Inferior parietal cortex (tissue), 1 donor: ENCODE measurements at regions not wholly inside any gene's neighbourhood (a gene's known extent, or its start where the extent isn't known, plus 50 kb on each side); places are given as distances from the start of the nearest gene placed in this dataset.
A peak's percentile ranks its signal among the peaks of the same experiment; 100 is the strongest.
"Not testable (repeated sequence)": the region's sequence is repeated elsewhere in the genome, so short reads cannot be mapped to it uniquely, and the experiment has no call there.

Experiments used
- DNase-seq: peaks from one replicate; pipeline ENCODE4 v3.0.0-alpha.2; 2016; ENCODE audit errors: extremely low spot score

GRCh38 chr3:34646911-34647460 is 848.6 kb downstream of the PDCD6IP start:
- no peak for DNase-seq

DNA sequence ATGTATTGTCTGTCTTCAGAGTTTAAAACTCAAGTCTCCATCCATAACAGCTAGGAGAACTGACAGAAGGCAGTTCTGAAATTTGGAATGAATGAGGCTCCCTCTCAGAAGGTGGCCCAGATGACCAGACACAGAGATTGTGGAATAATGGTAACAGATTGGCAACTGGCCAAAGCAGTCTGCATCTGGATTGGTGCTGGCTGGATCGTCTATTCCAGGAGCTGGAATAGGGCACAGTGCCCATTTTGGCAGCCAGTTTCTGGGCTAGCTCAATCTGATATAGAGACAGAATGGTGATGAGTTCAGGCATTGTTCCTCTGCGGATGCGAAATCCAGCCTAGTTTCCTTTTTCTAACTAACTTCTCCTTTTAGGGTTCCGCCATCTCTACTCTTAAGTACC is 851.7 kb downstream of the PDCD6IP start:
- DNase-seq: no peak

DNA sequence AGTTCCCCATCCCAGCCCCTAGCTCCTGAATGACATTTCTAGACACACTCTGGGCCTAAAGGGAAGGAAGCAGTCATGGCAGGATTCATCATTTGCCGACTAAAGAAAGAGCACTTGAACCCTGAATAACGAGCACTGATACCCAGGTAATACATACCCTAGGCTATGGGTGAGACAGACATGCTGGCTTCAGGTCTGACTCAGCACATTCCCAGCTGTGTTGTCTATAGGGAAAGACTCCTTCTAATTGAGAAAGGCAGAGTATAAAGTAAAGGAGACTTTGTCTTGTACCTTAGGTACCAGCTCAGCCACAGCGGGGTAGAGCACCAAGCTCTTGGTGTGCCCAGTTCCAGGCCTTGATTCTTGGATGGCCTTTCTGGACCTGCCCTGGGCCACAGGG is 870.5 kb downstream of the PDCD6IP start:
- no peak for DNase-seq

- no peak for DNase-seq
Measured at GRCh38 chr3:34669490-34669889, 871.1 kb downstream of the PDCD6IP start.

- no peak for DNase-seq
Measured at GRCh38 chr3:34675383-34676120, 877.1 kb downstream of the PDCD6IP start.

- no peak for DNase-seq
Measured at GRCh38 chr3:34676436-34676835, 878.0 kb downstream of the PDCD6IP start.

- no peak for DNase-seq
Measured at GRCh38 chr3:34678575-34678974, 880.1 kb downstream of the PDCD6IP start.

DNA sequence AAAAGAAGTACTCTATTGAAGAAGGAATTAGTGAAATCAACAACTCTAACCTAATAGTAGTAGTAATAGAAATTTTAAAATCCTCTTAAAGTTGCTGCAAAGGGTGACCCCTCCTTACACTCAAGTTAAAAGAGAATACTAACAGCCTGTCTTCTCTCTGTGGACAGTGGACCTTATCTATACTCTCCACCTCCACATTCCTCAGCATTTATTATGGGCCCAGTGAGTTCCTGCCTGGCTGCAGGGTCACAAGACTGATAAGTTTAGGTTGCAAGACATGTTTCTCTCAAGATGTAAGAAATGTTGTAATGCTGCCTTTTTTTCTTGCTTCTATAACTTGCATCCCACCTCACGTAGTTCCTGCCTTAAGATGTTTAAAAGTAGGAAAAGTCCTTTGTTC is 880.6 kb downstream of the PDCD6IP start:
- DNase-seq: not testable (repeated sequence)

DNA sequence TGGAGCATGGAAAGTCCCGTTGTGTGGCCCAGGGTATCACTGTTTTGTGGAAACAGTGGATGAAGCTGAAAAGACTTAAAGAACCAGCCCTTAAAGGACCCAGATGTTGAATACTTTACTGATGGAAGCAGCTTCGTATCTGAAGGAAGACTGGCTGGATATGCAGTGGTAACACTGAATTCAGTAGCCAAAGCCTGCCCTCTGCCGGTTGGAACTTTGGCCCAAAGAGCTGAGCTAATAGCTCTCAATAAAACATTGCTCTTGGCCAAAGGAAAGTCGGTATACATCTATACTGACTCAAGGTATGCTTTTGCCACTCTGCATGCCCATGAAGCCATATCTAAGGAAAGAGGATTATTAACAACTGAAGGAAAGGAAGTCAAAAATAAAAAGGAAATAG is 885.4 kb downstream of the PDCD6IP start:
- DNase-seq: peak; percentile 62

GRCh38 chr3:34686541-34686940 is 888.1 kb downstream of the PDCD6IP start:
- DNase-seq: no peak

DNA sequence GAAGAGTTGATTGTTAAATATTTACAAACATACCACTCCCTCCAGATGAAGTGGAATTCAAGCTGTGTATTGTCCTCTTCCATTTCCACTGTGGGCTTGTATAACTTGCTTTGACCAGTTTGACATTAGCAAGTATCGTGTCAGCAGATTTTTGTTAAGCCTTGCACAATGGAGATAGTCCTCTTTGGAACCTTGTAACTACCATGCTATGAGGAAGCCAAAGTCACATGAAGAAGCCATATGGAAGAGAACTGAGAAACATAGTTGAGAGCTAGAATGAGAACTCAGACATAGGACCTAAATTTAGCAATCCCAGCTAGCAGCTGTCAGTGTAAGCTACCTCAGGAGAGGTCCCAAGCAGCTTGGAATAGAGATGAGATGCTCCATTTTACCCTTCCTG is 889.2 kb downstream of the PDCD6IP start:
- DNase-seq: peak; percentile 20

DNA sequence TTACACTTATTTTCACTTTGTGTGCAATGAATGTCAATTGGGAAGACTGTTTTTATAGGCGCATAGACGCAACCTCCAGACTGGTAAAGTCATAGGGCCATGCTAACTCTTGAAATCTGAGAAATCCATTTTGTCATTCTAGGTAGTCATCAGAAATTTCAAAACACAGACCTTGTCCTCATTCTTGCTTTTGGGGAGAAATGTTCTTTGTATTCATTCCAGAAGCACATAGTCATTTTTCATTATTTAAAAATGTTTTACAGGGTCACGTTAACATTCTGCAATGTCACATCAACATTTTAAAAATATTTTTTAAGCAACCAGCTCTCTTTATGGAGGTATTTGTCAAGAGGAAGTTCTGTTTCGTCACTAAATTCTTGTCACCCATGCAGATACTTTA is 898.4 kb downstream of the PDCD6IP start:
- DNase-seq: no peak

- DNase-seq: no peak
Measured at GRCh38 chr3:34703053-34703452, 904.6 kb downstream of the PDCD6IP start.

- DNase-seq: no peak
Measured at GRCh38 chr3:34724916-34725499, 914.3 kb upstream of the ARPP21 start.

DNA sequence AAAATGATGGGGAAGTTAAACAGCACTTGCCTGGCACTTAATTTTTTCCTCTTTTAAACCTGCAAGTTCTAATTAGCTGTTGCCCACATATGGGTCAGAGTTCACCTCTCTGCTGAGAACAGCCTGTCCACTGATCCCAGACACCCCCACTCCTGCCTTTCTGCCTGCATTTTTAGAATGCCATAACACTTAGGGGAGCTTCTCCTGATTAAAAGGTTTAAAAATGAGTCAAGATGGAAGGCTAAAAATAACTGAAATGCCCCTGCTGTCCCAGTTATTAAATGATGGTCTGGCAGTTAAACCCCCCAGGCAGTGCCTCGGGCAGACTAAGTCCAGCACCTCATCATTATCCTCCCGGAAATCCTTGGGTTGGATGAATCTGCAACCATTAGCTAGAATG is 913.6 kb upstream of the ARPP21 start:
- DNase-seq: no peak

GRCh38 chr3:34727700-34728099 is 911.6 kb upstream of the ARPP21 start:
- DNase-seq: no peak

GRCh38 chr3:34742151-34742550 is 897.2 kb upstream of the ARPP21 start:
- no peak for DNase-seq

GRCh38 chr3:34758630-34759261 is 880.6 kb upstream of the ARPP21 start:
- DNase-seq: no peak

- no peak for DNase-seq
Measured at GRCh38 chr3:34777386-34777785, 861.9 kb upstream of the ARPP21 start.

- DNase-seq: no peak
Measured at GRCh38 chr3:34779092-34779491, 860.2 kb upstream of the ARPP21 start.

DNA sequence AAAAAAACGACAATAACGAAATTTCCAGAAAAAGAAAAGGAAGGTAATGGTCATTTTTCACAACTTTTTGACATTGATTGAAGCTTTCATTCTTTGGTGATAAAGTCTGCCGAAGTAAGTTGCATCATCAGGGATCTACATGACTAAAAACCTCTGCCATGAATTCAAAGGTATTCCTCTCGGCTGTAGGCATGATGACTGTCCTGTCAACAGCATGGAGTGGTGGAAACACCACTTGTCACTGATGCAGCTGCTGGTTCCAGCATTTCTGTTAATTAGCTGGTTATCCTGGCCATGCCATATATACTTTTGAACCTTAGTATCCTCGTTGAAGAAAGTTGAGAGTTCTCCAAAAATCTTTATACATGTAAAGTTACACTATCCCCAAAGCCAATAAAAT is 859.0 kb upstream of the ARPP21 start:
- no peak for DNase-seq

GRCh38 chr3:34780973-34781372 is 858.4 kb upstream of the ARPP21 start:
- DNase-seq: no peak

DNA sequence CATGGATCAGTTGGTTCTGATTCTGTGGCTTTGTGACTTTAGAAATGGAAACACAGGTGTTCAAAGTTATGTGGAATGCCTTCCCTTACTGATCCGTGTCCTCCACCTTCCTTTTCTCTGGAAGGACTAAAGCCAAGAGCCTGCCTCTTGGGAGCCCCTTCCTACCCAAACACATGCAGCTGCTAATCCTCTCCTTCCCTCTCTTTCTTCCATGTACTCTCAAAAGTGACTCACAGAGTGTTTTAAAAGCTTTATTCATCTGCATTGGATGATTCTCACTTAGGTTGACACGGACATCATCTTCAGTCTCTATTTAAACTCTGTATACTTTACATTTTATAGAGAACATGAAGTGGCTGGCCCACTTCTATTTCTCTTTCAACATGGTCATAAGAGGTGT is 856.5 kb upstream of the ARPP21 start:
- DNase-seq: no peak
